Activated CD4-positive, CD25-positive, alpha-beta regulatory T cell treated with anti-CD3 and anti-CD28 coated beads, Interleukin-2, amount 50 U/mL, for 16 hours (primary cell): ENCODE measurements at regions not wholly inside any gene's neighbourhood (a gene's known extent, or its start where the extent isn't known, plus 50 kb on each side); places are given as distances from the start of the nearest gene placed in this dataset.
"Not testable (repeated sequence)": the region's sequence is repeated elsewhere in the genome, so short reads cannot be mapped to it uniquely, and the experiment has no call there.

ENCODE experiments used
- DNase-seq: peaks from one replicate; pipeline ENCODE4 v3.0.0-alpha.2; 2020; ENCODE audit warnings: low read depth, low spot score

- no peak for DNase-seq
Observed at GRCh38 chr1:88333086-88333695, 350.9 kb upstream of the PKN2 start.

- DNase-seq = no peak
Observed at GRCh38 chr1:88341447-88341846, 342.6 kb upstream of the PKN2 start.

- not testable (repeated sequence) for DNase-seq
Observed at GRCh38 chr1:88342081-88342480, 342.0 kb upstream of the PKN2 start.

GRCh38 chr1:88350648-88351047, 333.4 kb upstream of the PKN2 start:
- DNase-seq = no peak

- DNase-seq = no peak
Observed at GRCh38 chr1:88351960-88352359, 332.1 kb upstream of the PKN2 start.

GRCh38 chr1:88354256-88354655, 329.8 kb upstream of the PKN2 start:
- DNase-seq = no peak

- DNase-seq = no peak
Observed at GRCh38 chr1:88357729-88358128, 326.3 kb upstream of the PKN2 start.

GRCh38 chr1:88371436-88372023, 312.5 kb upstream of the PKN2 start:
- no peak for DNase-seq

- DNase-seq = no peak
Observed at GRCh38 chr1:88375977-88376376, 308.1 kb upstream of the PKN2 start.

- DNase-seq = no peak
Observed at GRCh38 chr1:88376421-88376820, 307.7 kb upstream of the PKN2 start.

- DNase-seq = no peak
Observed at GRCh38 chr1:88378560-88378959, 305.5 kb upstream of the PKN2 start.

- no peak for DNase-seq
Observed at GRCh38 chr1:88394958-88395357, 289.1 kb upstream of the PKN2 start.

- DNase-seq = no peak
Observed at GRCh38 chr1:88398338-88398737, 285.7 kb upstream of the PKN2 start.

GRCh38 chr1:88399690-88400089, 284.4 kb upstream of the PKN2 start:
- DNase-seq = no peak

GRCh38 chr1:88401313-88401712, 282.8 kb upstream of the PKN2 start:
- no peak for DNase-seq

- DNase-seq = no peak
Observed at GRCh38 chr1:88404582-88404981, 279.5 kb upstream of the PKN2 start.

GRCh38 chr1:88407248-88407647, 276.8 kb upstream of the PKN2 start:
- no peak for DNase-seq

GRCh38 chr1:88421997-88422396, 262.1 kb upstream of the PKN2 start:
- DNase-seq = no peak

GRCh38 chr1:88433556-88433955, 250.5 kb upstream of the PKN2 start:
- no peak for DNase-seq

GRCh38 chr1:88434836-88435235, 249.2 kb upstream of the PKN2 start:
- no peak for DNase-seq

GRCh38 chr1:88441022-88441421, 243.1 kb upstream of the PKN2 start:
- no peak for DNase-seq

- DNase-seq = no peak
Observed at GRCh38 chr1:88451856-88452255, 232.2 kb upstream of the PKN2 start.

- DNase-seq = no peak
Observed at GRCh38 chr1:88453295-88453694, 230.8 kb upstream of the PKN2 start.

- DNase-seq = no peak
Observed at GRCh38 chr1:88454781-88455180, 229.3 kb upstream of the PKN2 start.
